NCI-H524 treated with DMSO at 0.1 percent for 48 hours (cell line): ENCODE measurements at regions not wholly inside any gene's neighbourhood (a gene's known extent, or its start where the extent isn't known, plus 50 kb on each side); places are given as distances from the start of the nearest gene placed in this dataset.
A peak's percentile ranks its signal among the peaks of the same experiment; 100 is the strongest.
"Not testable (repeated sequence)": the region's sequence is repeated elsewhere in the genome, so short reads cannot be mapped to it uniquely, and the experiment has no call there.

Experiments
- DNase-seq: peaks from one replicate; lab custom pipeline; 2025; lab: John Stamatoyannopoulos, UW

GRCh38 chr3:181265750-181266333, 276.3 kb upstream of the DNAJC19 start:
- no peak for DNase-seq

GRCh38 chr3:181264486-181264885, 274.9 kb upstream of the DNAJC19 start:
- DNase-seq: no peak

GRCh38 chr3:181253796-181254195, 264.3 kb upstream of the DNAJC19 start:
- no peak for DNase-seq

GRCh38 chr3:181252631-181253030, 263.1 kb upstream of the DNAJC19 start:
- no peak for DNase-seq

GRCh38 chr3:181250714-181251113, 261.2 kb upstream of the DNAJC19 start:
- DNase-seq: no peak

- peak; percentile 49 for DNase-seq
These were observed 249.9 kb upstream of the DNAJC19 start for GRCh38 chr3:181239441-181239840.

- no peak for DNase-seq
These were observed 240.7 kb upstream of the DNAJC19 start for GRCh38 chr3:181230258-181230657.

- no peak for DNase-seq
These were observed 223.8 kb upstream of the DNAJC19 start for GRCh38 chr3:181213347-181213746.

- DNase-seq: no peak
These were observed 222.7 kb upstream of the DNAJC19 start for GRCh38 chr3:181212271-181212670.

- no peak for DNase-seq
These were observed 220.7 kb upstream of the DNAJC19 start for GRCh38 chr3:181210275-181210674.

- no peak for DNase-seq
These were observed 200.0 kb upstream of the DNAJC19 start for GRCh38 chr3:181189556-181189955.

- DNase-seq: no peak
These were observed 194.2 kb upstream of the DNAJC19 start for GRCh38 chr3:181183764-181184163.

- not testable (repeated sequence) for DNase-seq
These were observed 193.5 kb upstream of the DNAJC19 start for GRCh38 chr3:181183057-181183456.

GRCh38 chr3:181178991-181179390, 189.5 kb upstream of the DNAJC19 start:
- no peak for DNase-seq

GRCh38 chr3:181176601-181177000, 187.1 kb upstream of the DNAJC19 start:
- no peak for DNase-seq

- no peak for DNase-seq
These were observed 185.2 kb upstream of the DNAJC19 start for GRCh38 chr3:181174676-181175233.

- DNase-seq: no peak
These were observed 184.5 kb upstream of the DNAJC19 start for GRCh38 chr3:181174022-181174421.

- DNase-seq: no peak
These were observed 183.7 kb upstream of the DNAJC19 start for GRCh38 chr3:181173227-181173626.

- no peak for DNase-seq
These were observed 145.3 kb upstream of the DNAJC19 start for GRCh38 chr3:181134873-181135272.

- DNase-seq: no peak
These were observed 144.3 kb upstream of the DNAJC19 start for GRCh38 chr3:181133832-181134231.

- DNase-seq: peak; percentile 66
These were observed 116.1 kb upstream of the DNAJC19 start for GRCh38 chr3:181105646-181106045.

- DNase-seq: no peak
These were observed 114.1 kb upstream of the DNAJC19 start for GRCh38 chr3:181103605-181104004.

GRCh38 chr3:181086011-181086410, 96.5 kb upstream of the DNAJC19 start:
- no peak for DNase-seq

GRCh38 chr3:181081930-181082329, 92.4 kb upstream of the DNAJC19 start:
- DNase-seq: no peak
